ENCODE measurements at regions not wholly inside any gene's neighbourhood (a gene's known extent, or its start where the extent isn't known, plus 50 kb on each side); places are given as distances from the start of the nearest gene placed in this dataset.
"Not testable (repeated sequence)": the region's sequence is repeated elsewhere in the genome, so short reads cannot be mapped to it uniquely, and the experiment has no call there.

GRCh38 chr7:98784216-98784785, 85.5 kb downstream of the TMEM130 start:
- TF ChIP-seq CTCF (IDR thresholded peaks at IDR 0.05; ENCODE audit: insufficient read depth, low read length, poor library complexity, severe bottlenecking), result no peak
- no peaks in the 10 kb centered on the region for H3K27me3 ChIP-seq (replicated peaks; ENCODE audit: control insufficient read depth, insufficient read depth, low read length)

GRCh38 chr7:98785929-98786571, 83.8 kb downstream of the TMEM130 start:
- no peak for TF ChIP-seq CTCF (IDR thresholded peaks at IDR 0.05; ENCODE audit: insufficient read depth, low read length, poor library complexity, severe bottlenecking)
- DNase-seq (ENCODE audit: extremely low read depth, insufficient read length), result no peak
- H3K36me3 ChIP-seq (ENCODE audit: control insufficient read depth, insufficient read depth, low read length), result no peaks in the 10 kb centered on the region
- H3K27me3 ChIP-seq (replicated peaks; ENCODE audit: control insufficient read depth, insufficient read depth, low read length), result no peaks in the 10 kb centered on the region
- H3K4me3 ChIP-seq (replicated peaks; ENCODE audit: low read depth, low read length), result no peak overlapping the region

More at GRCh38 chr7:98784216-98784785, 85.5 kb downstream of the TMEM130 start:
- H3K4me3 ChIP-seq (replicated peaks; ENCODE audit: low read depth, low read length), result no peak overlapping the region
- no peak for DNase-seq (ENCODE audit: extremely low read depth, insufficient read length)
- no peaks in the 10 kb centered on the region for H3K36me3 ChIP-seq (ENCODE audit: control insufficient read depth, insufficient read depth, low read length)

GRCh38 chr7:98788966-98789365, 80.8 kb downstream of the TMEM130 start:
- H3K27me3 ChIP-seq (replicated peaks; ENCODE audit: control insufficient read depth, insufficient read depth, low read length), result no peaks in the 10 kb centered on the region
- no peak for DNase-seq (ENCODE audit: extremely low read depth, insufficient read length)
- no peaks in the 10 kb centered on the region for H3K36me3 ChIP-seq (ENCODE audit: control insufficient read depth, insufficient read depth, low read length)
- no peak overlapping the region for H3K4me3 ChIP-seq (replicated peaks; ENCODE audit: low read depth, low read length)
- TF ChIP-seq CTCF (IDR thresholded peaks at IDR 0.05; ENCODE audit: insufficient read depth, low read length, poor library complexity, severe bottlenecking), result no peak

- DNase-seq (ENCODE audit: extremely low read depth, insufficient read length); H3K4me3 ChIP-seq (replicated peaks; ENCODE audit: low read depth, low read length); H3K27me3 ChIP-seq (replicated peaks; ENCODE audit: control insufficient read depth, insufficient read depth, low read length): not testable (repeated sequence)
Observed at GRCh38 chr7:98794453-98794852, 75.4 kb downstream of the TMEM130 start.

GRCh38 chr7:98795741-98796493, 73.9 kb downstream of the TMEM130 start:
- H3K27me3 ChIP-seq (replicated peaks; ENCODE audit: control insufficient read depth, insufficient read depth, low read length), result no peaks in the 10 kb centered on the region
- no peaks in the 10 kb centered on the region for H3K36me3 ChIP-seq (ENCODE audit: control insufficient read depth, insufficient read depth, low read length)
- no peak for TF ChIP-seq CTCF (IDR thresholded peaks at IDR 0.05; ENCODE audit: insufficient read depth, low read length, poor library complexity, severe bottlenecking)
- DNase-seq (ENCODE audit: extremely low read depth, insufficient read length), result peak; percentile 71
- H3K4me3 ChIP-seq (replicated peaks; ENCODE audit: low read depth, low read length), result no peak overlapping the region

More at GRCh38 chr7:98794453-98794852, 75.4 kb downstream of the TMEM130 start:
- not testable (repeated sequence) for H3K36me3 ChIP-seq (ENCODE audit: control insufficient read depth, insufficient read depth, low read length)
